GM12872 (cell line): ENCODE measurements at regions not wholly inside any gene's neighbourhood (a gene's known extent, or its start where the extent isn't known, plus 50 kb on each side); places are given as distances from the start of the nearest gene placed in this dataset.

Experiments used
- CTCF ChIP-seq: IDR thresholded peaks from 3 replicates; pipeline ENCODE4 v1.5.1; 2011; ENCODE audit warnings: low read depth, mild to moderate bottlenecking, low read length, moderate library complexity; ENCODE audit not compliant: insufficient read depth

DNA sequence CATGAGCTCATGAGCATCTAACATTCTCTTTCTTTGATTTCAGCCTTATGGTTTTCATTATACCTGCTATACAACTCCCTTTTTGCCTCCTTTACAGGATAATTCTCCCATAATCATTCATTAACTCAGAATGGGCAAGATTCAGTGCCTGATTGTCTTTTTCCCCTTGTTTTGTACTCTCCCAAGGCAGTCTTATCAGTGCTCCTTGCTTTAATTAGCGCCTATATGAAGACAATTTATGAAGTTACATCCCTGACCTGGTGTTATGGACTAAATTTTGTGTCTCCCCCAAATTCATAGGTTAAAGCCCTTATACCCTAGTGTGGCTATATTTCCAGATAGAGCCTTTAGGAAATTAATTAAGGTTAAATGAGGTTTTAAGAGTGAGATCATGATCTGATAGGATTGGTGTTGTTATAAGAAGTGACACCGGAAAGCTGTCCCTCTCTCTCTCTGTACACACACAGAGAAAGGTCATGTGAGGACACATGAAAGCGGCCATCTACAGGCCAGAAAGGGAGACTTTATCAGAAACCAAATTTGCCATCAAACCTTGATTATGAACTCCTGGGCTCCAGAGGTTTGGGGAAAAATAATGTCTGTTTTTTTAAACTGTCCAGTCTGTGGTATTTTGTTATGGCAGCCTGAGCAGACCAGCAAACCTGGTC is 185.8 kb upstream of the CHODL start:
- no peak for TF ChIP-seq CTCF

- TF ChIP-seq CTCF, result no peak
These were observed 191.5 kb upstream of the CHODL start for GRCh38 chr21:18053151-18053550.

DNA sequence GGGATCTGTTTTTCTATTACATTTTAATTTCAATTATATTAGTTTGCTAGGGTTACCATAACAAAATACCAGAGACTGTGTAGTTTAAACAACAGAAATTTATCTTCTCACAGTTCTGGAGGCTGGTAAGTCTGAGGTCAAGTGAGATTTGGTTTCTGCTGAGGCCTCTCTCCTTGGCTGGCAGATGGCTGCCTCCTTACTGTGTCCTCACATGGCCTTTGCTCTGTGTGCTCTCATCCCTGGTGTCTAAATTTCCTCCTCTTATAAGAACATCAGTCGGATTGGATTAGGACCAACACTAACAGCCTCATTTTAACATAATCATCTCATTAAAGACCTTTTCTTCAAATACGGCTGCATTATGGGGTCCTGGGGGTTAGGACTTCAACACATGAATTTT is 195.2 kb upstream of the CHODL start:
- no peak for TF ChIP-seq CTCF

GRCh38 chr21:18041012-18041411 is 203.6 kb upstream of the CHODL start:
- TF ChIP-seq CTCF, result no peak

- no peak for TF ChIP-seq CTCF
These were observed 211.1 kb upstream of the C21orf91 start for GRCh38 chr21:18030248-18030647.

GRCh38 chr21:18026359-18026758 is 207.2 kb upstream of the C21orf91 start:
- no peak for TF ChIP-seq CTCF

DNA sequence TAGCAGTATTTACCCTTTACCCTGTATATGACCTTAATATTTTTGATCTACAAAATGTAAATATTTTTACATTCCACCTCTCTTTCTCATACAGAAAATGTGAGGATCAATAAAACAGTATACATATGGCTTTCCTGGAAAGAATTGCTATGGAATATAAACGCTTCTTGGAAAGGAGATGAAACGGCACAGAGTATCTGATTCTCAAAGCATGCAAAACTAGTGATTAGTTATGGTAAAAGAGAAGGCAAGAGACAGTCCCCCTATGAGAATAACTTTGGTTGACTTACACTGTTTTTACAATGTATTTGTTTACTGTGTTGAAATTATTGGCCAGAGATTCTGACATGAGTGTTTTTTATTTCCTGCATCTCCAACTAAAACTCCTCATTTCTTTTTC is 204.6 kb upstream of the C21orf91 start:
- TF ChIP-seq CTCF, result no peak

DNA sequence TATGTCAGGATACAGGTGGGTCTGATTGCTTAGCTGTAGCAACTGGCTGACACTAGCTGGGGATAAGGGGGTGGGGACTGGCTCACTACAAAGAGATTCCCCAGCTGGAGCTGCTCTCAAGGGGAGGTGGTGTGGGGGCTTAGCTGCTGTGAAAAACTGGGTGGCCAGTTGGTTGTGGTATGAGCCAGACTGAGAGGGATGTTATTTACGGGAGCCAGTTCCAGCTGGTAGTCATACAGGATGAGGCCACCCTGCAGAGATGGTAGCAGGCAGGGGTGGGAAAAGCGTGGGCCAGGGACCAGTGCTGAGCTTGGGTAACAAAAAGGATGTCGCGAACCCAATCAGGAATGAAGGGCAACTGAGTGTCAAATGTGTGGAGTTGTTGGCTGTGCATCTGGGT is 204.0 kb upstream of the C21orf91 start:
- no peak for TF ChIP-seq CTCF
